Cardiac muscle cell (in vitro differentiated cells and primary cell): ENCODE measurements at regions not wholly inside any gene's neighbourhood (a gene's known extent, or its start where the extent isn't known, plus 50 kb on each side); places are given as distances from the start of the nearest gene placed in this dataset.
A peak's percentile ranks its signal among the peaks of the same experiment; 100 is the strongest.
"Not testable (repeated sequence)": the region's sequence is repeated elsewhere in the genome, so short reads cannot be mapped to it uniquely, and the experiment has no call there.

Experiments used
- DNase-seq, 2 donors: peaks; one replicate each; pipeline versions ENCODE4 v3.0.0 to v3.0.0-alpha.2; 2010 to 2017; ENCODE audit warnings: low read depth in 1 of 2, low spot score in 1 of 2
- H3K27ac ChIP-seq: fragments of 200-600 bp; sonication (generic); 2 replicates; pipeline ENCODE4 v1.5.1; 2016
- H3K27me3 ChIP-seq: fragments of 200-600 bp; sonication (generic); 2 replicates; pipeline ENCODE4 v1.6.0; 2016; ENCODE audit warnings: control low read depth
- H3K36me3 ChIP-seq: fragments of 200-600 bp; sonication (generic); 2 replicates; pipeline ENCODE4 v1.5.1; 2016; ENCODE audit warnings: control low read depth
- H3K4me1 ChIP-seq: fragments of 200-600 bp; sonication (generic); 2 replicates; pipeline ENCODE4 v1.8.1; 2017; ENCODE audit warnings: low read depth, mild to moderate bottlenecking, mixed run types
- H3K4me3 ChIP-seq: fragments of 200-600 bp; sonication (generic); 2 replicates; pipeline ENCODE4 v1.5.1; 2016; ENCODE audit warnings: mild to moderate bottlenecking
- H3K9me3 ChIP-seq: fragments of 200-600 bp; sonication (generic); 2 replicates; pipeline ENCODE4 v1.5.1; 2017; ENCODE audit warnings: low read depth, mild to moderate bottlenecking, control low read depth
- TF ChIP-seq, protein P1 (sequence below): IDR thresholded peaks from 2 replicates; pipeline ENCODE4 v1.5.1; 2012; ENCODE audit warnings: low read depth, mild to moderate bottlenecking, low read length

DNA sequence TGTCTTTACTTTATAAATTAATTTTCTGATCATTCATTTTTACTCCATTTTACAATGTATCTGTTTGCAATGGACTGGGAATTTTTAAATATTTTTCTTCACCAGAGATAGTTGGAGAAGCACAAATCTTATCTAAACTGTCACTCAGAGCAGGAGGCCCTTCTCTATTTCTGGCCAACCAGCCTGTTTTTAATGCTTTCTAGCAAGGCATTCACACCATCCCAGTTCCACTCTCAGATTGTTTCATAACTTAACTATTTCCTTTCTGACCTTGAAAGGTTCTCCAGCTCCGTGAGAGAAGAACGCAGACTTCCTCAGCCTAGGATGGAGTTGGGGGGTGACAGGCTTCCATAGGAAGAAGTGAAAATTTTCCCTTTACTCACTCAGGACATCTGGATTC is 155.8 kb downstream of the SKIDA1 start:
- Histone ChIP-seq H3K27me3 (no peaks in the 10 kb centered on the region), H3K4me3 (no peak overlapping the region), H3K4me1 (peaks cover 26% of the 10 kb centered on the region), H3K9me3 (no peaks in the 10 kb centered on the region), H3K27ac (peak overlapping the region; percentile 78), H3K36me3 (no peaks in the 10 kb centered on the region)
- peak; percentile 22 to 77 for DNase-seq
- TF ChIP-seq, protein P1, sequence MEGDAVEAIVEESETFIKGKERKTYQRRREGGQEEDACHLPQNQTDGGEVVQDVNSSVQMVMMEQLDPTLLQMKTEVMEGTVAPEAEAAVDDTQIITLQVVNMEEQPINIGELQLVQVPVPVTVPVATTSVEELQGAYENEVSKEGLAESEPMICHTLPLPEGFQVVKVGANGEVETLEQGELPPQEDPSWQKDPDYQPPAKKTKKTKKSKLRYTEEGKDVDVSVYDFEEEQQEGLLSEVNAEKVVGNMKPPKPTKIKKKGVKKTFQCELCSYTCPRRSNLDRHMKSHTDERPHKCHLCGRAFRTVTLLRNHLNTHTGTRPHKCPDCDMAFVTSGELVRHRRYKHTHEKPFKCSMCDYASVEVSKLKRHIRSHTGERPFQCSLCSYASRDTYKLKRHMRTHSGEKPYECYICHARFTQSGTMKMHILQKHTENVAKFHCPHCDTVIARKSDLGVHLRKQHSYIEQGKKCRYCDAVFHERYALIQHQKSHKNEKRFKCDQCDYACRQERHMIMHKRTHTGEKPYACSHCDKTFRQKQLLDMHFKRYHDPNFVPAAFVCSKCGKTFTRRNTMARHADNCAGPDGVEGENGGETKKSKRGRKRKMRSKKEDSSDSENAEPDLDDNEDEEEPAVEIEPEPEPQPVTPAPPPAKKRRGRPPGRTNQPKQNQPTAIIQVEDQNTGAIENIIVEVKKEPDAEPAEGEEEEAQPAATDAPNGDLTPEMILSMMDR, result no peak

DNA sequence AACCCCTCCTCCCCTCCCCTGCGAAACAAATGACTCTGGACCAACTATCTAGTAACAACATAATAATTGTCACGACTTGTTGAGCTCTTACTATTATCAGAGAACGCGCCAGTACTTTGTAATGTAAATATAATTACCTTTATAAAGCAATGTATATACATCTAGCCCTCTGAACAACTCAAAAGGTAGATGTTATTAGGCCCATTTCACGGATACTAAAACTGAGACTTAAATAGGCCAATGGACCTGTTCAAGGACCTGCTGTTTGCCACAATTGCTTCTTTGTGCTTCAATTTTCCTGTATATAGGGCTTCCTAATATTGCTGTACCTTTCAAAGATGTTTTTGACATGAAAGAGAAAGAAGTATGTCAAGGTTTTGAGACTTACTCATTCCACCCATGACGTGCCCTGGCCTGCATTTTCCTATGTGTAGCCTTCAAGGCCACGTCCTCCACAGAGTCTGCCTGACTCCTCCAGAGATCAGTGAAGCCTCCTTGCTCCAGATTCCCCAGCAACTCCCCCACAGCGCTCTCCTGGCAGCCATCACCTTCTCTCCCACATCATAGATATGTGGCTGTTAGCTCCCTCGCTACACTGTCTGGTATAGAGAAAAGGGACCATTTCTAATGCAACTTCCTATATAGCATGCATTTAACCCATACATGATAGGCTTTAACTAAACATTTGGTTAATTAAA is 156.6 kb downstream of the SKIDA1 start:
- H3K4me1 ChIP-seq, result peaks cover 34% of the 10 kb centered on the region
- no peaks in the 10 kb centered on the region for H3K27me3 ChIP-seq
- peak overlapping the region; percentile 78 for H3K27ac ChIP-seq
- no peaks in the 10 kb centered on the region for H3K9me3 ChIP-seq
- H3K4me3 ChIP-seq, result no peak overlapping the region
- H3K36me3 ChIP-seq, result no peaks in the 10 kb centered on the region
- DNase-seq, result peak; percentile 17 to 92
- TF ChIP-seq, protein P1, result no peak

DNA sequence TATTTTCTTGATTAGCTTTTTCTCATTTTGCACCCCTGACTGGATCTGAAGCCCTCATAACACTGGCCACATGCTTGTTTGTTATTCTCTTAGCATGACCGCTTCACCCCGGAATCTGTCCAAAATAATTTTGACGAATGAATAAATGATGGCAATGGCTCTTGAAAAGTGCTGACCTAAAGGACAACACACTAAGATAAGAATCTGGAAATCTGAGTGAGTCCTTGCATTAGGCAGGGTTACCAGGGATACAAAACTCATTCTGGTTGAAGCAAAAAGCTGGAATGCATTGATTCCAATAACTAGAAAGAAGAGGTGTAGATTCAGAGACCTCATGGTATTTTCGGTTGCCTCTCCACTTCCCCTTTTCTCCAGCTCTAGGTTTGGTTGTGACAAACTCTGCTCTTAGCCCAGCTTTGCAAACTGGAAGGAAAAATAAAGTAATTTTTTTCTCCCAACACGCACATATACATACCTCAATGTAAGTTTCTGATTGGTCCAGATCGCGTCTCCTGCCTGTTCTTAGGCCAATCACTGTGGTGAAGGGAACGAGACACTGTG is 157.4 kb downstream of the SKIDA1 start:
- TF ChIP-seq, protein P1, result no peak
- Histone ChIP-seq H3K27me3 (no peaks in the 10 kb centered on the region), H3K4me1 (peaks cover 38% of the 10 kb centered on the region), H3K27ac (peak overlapping the region; percentile 78), H3K4me3 (no peak overlapping the region), H3K9me3 (no peaks in the 10 kb centered on the region), H3K36me3 (no peaks in the 10 kb centered on the region)
- no peak for DNase-seq

GRCh38 chr10:21366108-21366507 is 159.4 kb downstream of the SKIDA1 start:
- H3K36me3 ChIP-seq, H3K9me3 ChIP-seq, H3K27me3 ChIP-seq, H3K27ac ChIP-seq, H3K4me3 ChIP-seq: not testable (repeated sequence)
- H3K4me1 ChIP-seq, result peaks cover 31% of the 10 kb centered on the region
- DNase-seq, result peak in 1 of 2 donors; percentile 61

GRCh38 chr10:21364196-21365114 is 161.0 kb downstream of the SKIDA1 start:
- TF ChIP-seq, protein P1, result no peak
- Histone ChIP-seq H3K4me1 (peaks cover 22% of the 10 kb centered on the region), H3K27ac (peak overlapping the region; percentile 89), H3K36me3 (no peaks in the 10 kb centered on the region), H3K27me3 (no peaks in the 10 kb centered on the region), H3K9me3 (no peaks in the 10 kb centered on the region), H3K4me3 (no peak overlapping the region)
- DNase-seq, result peak; percentile 47 to 77
